H1 (cell line): ENCODE measurements at regions not wholly inside any gene's neighbourhood (a gene's known extent, or its start where the extent isn't known, plus 50 kb on each side); places are given as distances from the start of the nearest gene placed in this dataset.
"Not testable (repeated sequence)": the region's sequence is repeated elsewhere in the genome, so short reads cannot be mapped to it uniquely, and the experiment has no call there.

Source experiments
- CEBPB ChIP-seq: IDR thresholded peaks from 2 replicates; pipeline ENCODE4 v1.6.1; 2012; ENCODE audit warnings: low read depth, low read length
- CHD2 ChIP-seq: IDR thresholded peaks from 2 replicates; pipeline ENCODE4 v1.6.1; 2012; ENCODE audit warnings: low read length, improper control_type of control experiment
- EP300 ChIP-seq, 2 experiments: IDR thresholded peaks; 1 replicate in 1 of 2; 2 replicates in 1 of 2; pipeline ENCODE4 v1.6.1; 2011 to 2012; ENCODE audit warnings: low read depth in 2 of 2, low read length in 2 of 2, mild to moderate bottlenecking in 2 of 2, borderline replicate concordance in 1 of 2, inconsistent platforms in 1 of 2, moderate library complexity in 1 of 2
- EZH2 ChIP-seq: fragments of 200-600 bp; sonication (generic); IDR thresholded peaks from 2 replicates; pipeline ENCODE4 v1.7.1; 2012; ENCODE audit warnings: low read depth, mild to moderate bottlenecking, moderate library complexity, low read length, inconsistent platforms; ENCODE audit not compliant: severe bottlenecking
- JUN ChIP-seq: IDR thresholded peaks from 2 replicates; pipeline ENCODE4 v1.6.1; 2011; ENCODE audit warnings: low read depth, mild to moderate bottlenecking, improper control_type of control experiment, low read length
- TAF1 ChIP-seq: IDR thresholded peaks from 2 replicates; pipeline ENCODE4 v1.6.1; 2011; ENCODE audit warnings: mild to moderate bottlenecking, low read depth, low read length
- ZNF274 ChIP-seq: IDR thresholded peaks from 2 replicates; pipeline ENCODE4 v1.7.0; 2012; ENCODE audit warnings: low read length, borderline replicate concordance; ENCODE audit errors: extremely low read depth
- TF ChIP-seq, protein P1 (sequence below), 3 experiments: IDR thresholded peaks; 1 replicate in 2 of 3; 2 replicates in 1 of 3; pipeline versions ENCODE4 v1.5.1 to v1.6.1; 2011; ENCODE audit warnings: low read length in 3 of 3, mild to moderate bottlenecking in 3 of 3, inconsistent platforms in 2 of 3, low read depth in 1 of 3, moderate library complexity in 1 of 3; ENCODE audit not compliant: insufficient read depth in 1 of 3; ENCODE audit errors: control extremely low read depth in 1 of 3
- TF ChIP-seq, protein P2 (sequence below): IDR thresholded peaks from 2 replicates; pipeline ENCODE4 v1.6.1; 2011; ENCODE audit warnings: low read length, improper control_type of control experiment

DNA sequence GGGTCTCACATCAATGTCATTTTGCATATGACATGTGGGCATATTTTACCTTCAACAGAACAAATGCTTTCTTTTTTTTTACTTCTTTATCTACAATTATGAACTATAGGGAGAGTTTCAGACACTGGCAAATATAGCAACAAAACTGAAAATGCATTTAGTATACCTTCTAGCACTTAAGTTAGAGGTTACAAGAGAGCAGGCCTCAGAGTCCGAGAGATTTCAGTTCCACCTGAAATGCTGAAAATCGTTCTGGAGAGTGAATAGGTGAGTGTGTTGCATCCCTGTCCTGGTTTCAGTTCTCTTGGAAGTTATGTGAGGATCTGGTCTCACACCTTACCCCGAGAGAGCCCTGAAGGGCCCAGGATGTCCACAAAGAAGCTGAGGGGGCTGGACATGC lies 337.8 kb upstream of the FRG1 start:
- TF ChIP-seq CHD2; EZH2; JUN; TAF1; CEBPB; ZNF274; EP300 (IDR thresholded peaks at IDR 0.05; ENCODE audit: borderline replicate concordance in 1 of 2, low read depth in 2 of 2, low read length in 2 of 2): not testable (repeated sequence)
- TF ChIP-seq, protein P1, sequence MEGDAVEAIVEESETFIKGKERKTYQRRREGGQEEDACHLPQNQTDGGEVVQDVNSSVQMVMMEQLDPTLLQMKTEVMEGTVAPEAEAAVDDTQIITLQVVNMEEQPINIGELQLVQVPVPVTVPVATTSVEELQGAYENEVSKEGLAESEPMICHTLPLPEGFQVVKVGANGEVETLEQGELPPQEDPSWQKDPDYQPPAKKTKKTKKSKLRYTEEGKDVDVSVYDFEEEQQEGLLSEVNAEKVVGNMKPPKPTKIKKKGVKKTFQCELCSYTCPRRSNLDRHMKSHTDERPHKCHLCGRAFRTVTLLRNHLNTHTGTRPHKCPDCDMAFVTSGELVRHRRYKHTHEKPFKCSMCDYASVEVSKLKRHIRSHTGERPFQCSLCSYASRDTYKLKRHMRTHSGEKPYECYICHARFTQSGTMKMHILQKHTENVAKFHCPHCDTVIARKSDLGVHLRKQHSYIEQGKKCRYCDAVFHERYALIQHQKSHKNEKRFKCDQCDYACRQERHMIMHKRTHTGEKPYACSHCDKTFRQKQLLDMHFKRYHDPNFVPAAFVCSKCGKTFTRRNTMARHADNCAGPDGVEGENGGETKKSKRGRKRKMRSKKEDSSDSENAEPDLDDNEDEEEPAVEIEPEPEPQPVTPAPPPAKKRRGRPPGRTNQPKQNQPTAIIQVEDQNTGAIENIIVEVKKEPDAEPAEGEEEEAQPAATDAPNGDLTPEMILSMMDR (IDR thresholded peaks at IDR 0.05; ENCODE audit: control extremely low read depth in 1 of 3, insufficient read depth in 1 of 3, low read depth in 1 of 3, low read length in 3 of 3) = not testable (repeated sequence)
- TF ChIP-seq, protein P2, sequence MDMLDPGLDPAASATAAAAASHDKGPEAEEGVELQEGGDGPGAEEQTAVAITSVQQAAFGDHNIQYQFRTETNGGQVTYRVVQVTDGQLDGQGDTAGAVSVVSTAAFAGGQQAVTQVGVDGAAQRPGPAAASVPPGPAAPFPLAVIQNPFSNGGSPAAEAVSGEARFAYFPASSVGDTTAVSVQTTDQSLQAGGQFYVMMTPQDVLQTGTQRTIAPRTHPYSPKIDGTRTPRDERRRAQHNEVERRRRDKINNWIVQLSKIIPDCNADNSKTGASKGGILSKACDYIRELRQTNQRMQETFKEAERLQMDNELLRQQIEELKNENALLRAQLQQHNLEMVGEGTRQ = not testable (repeated sequence)
